ENCODE measurements at regions not wholly inside any gene's neighbourhood (a gene's known extent, or its start where the extent isn't known, plus 50 kb on each side); places are given as distances from the start of the nearest gene placed in this dataset.

GRCh38 chr6:80547827-80548226 lies 441.4 kb downstream of the BCKDHB start:
- TF ChIP-seq CTCF (IDR thresholded peaks at IDR 0.05) (no peak), ZFX (IDR thresholded peaks at IDR 0.05; ENCODE audit: borderline replicate concordance) (no peak)

Measured in 22Rv1 (cell line).